Embryonic facial prominence (tissue), 1 donor: ENCODE measurements at regions not wholly inside any gene's neighbourhood (a gene's known extent, or its start where the extent isn't known, plus 50 kb on each side); places are given as distances from the start of the nearest gene placed in this dataset.

ENCODE experiments used
- DNase-seq: peaks from one replicate; pipeline ENCODE4 v3.0.0-alpha.2; 2016; ENCODE audit errors: extremely low spot score

DNA sequence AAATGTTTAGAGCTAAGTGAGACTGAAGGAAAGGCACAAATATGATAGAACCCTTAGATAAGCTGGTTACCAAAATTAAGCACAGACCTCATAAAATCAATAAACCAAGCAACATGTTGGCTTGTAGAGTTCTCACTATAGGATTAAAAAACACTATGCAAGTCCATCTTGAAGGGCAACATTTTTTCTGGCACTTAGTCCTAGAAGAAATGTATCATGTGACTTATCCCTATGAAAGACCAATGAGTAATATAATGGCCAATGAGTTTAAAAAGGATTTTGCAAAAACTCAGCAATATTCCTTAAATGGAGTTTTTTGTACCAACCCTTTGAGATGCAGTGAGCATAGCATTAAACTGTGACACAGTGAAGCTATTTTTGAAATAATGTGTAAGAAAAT lies 216.3 kb upstream of the ADRA1B start:
- no peak for DNase-seq

DNA sequence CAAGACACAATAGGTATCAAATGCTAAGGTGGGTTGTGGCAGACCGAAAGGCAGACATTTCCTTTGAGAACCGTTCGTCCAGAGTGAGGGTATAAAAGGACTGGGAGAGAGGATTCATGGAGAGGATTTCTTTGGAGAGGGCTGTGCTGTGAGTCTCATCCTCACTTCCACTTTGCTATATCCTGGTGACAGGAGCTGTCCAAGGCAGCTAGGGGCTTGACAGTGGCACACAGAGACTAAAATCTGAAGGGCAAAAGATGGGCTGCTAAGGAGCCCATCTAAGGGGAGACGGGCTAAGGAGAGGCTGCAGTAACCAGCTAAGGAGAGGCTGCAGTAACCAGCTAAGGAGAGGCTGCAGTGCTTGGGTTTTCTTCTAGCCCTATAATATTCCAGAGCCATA lies 214.0 kb upstream of the ADRA1B start:
- DNase-seq = no peak

- no peak for DNase-seq
Observed at GRCh38 chr5:159702826-159703225, 213.5 kb upstream of the ADRA1B start.

- no peak for DNase-seq
Observed at GRCh38 chr5:159704160-159704559, 212.1 kb upstream of the ADRA1B start.

- no peak for DNase-seq
Observed at GRCh38 chr5:159705948-159706347, 210.3 kb upstream of the ADRA1B start.

DNA sequence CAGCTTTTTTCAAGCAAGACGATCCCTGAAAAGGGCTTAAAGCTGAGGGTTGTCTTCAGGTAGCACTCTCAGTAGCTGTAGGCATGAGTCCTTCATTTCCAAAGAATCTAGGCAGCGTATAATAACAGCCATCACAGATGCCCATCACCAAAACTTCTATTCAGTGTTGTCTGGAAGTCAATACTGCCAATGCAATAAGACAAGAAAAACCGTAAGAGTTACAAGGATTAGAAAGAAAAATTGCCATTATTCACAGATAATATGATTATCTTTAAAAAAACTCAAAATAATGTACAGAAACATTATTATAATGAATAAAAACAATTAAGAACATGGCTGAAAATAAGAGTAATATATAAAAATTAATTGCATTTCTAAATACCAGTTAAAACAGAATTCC lies 208.2 kb upstream of the ADRA1B start:
- DNase-seq = no peak

GRCh38 chr5:159712672-159713071 lies 203.6 kb upstream of the ADRA1B start:
- no peak for DNase-seq

- DNase-seq = no peak
Observed at GRCh38 chr5:159713254-159713653, 203.0 kb upstream of the ADRA1B start.

DNA sequence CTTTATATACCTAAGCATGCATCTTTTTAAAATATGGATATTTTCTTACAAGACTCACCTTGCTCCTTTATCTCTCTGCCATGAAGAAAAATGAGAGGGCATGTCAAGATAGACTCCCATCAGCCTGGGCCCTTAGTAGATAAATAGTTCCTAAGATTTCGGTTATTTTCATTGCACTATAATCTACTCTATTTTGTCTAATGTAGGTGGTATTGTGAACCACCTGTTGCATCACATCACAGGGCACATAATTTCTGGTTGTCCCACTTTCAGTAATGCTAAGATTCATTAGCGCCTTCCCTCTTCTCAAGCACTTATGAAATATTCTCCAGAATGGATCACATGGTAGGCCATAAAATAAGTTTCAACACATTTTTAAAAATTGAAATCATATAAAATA lies 202.5 kb upstream of the ADRA1B start:
- no peak for DNase-seq

DNA sequence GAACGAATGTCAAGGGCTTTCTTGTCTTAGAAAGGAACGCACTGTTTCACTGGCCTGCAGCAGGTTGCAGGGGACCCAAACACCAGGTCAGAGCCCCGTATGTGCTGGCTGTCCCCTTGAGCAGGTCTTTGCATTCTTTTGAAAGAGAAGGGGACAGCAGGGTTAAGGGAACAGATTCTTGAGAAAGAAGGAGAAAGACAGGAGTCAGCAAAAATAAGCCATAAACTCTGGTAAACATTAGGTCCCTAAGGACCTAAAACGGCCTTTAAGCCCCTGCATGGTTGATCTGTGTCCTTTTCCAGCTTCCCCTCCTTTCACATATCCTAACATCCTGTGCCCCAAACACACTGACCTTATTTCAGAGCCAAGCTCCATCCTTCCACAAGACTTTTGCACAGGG lies 190.8 kb upstream of the ADRA1B start:
- no peak for DNase-seq

DNA sequence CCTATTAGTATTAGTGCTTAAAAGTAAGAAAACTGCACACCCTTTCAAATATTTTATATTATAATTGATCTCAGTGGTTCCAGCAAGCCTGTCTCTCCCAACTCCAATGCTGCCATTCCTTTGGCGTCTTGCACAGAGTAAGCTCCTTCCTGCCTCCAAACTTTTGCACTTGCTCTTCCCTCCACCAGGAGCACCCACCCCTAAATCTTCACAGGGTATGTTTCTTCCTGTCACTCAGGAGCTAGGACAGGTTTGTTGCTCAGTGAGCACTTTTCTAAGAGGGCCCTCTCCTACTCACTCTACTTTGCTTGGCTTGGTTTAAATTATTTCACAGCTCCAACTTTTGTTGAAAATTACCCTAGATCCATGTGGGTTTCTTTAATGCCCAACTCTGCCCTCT lies 189.1 kb upstream of the ADRA1B start:
- no peak for DNase-seq

- DNase-seq = no peak
Observed at GRCh38 chr5:159730285-159730684, 186.0 kb upstream of the ADRA1B start.

GRCh38 chr5:159732220-159732619 lies 184.1 kb upstream of the ADRA1B start:
- no peak for DNase-seq

GRCh38 chr5:159734366-159734765 lies 181.9 kb upstream of the ADRA1B start:
- no peak for DNase-seq

DNA sequence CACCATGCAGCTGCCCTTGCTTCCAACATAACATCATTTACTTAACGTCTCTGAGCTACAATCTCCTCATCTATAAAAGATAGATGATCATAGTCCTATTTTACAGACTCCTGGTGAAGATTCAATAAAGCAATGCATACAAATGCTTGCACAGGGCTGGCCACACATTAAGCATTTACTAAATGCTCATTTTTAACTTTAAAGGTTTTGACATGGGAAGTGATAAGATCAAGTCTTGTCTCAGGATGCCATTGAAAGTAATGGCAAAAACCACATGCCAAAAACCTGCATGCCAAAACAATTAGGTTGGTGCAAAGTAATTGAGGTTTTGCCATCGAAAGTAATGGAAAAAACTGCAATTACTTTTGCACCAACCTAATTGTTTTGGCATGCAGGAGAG lies 181.2 kb upstream of the ADRA1B start:
- DNase-seq = no peak

DNA sequence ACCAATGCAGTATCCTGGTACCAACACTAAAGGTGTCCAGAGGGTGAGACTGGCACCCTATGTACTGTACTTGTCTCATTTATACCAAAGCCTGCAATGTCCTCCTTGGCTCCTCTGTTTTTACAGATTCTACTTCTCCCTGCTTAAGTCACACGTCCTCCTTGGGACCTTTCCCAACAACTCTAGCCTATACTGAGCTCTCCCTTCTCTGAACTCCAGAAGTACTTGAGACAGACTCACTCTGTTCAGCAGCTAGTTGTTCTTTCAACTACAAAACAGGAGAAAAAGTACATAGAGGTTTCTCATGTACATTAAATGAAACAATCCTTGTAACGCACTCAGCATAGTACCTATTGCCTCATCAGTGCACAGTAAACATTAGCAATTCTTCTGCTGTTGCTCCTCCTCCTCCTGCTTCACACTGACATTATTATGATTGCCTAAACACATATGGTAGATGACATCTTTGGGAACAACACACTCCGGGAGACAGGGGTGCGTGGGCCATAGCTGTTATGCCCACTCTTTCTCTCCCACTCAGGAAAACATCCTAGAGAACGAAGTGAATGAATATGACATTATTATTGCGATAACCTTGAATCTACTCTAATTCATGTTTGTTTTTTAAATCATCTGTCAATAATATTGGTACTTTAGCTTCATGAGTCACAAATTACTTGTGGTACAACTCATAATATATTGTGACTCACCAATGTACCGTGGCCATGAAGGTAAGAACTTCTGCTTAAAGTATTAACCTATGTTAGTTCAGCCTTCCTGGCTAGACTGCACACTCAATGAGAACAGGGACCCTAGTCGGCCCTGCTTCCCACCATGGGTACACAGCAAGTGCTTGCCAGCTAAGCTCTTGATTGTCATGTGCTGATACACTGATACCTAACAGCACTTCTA lies 180.3 kb upstream of the ADRA1B start:
- DNase-seq = no peak

- no peak for DNase-seq
Observed at GRCh38 chr5:159736844-159737243, 179.4 kb upstream of the ADRA1B start.

GRCh38 chr5:159737263-159737662 lies 179.0 kb upstream of the ADRA1B start:
- no peak for DNase-seq

DNA sequence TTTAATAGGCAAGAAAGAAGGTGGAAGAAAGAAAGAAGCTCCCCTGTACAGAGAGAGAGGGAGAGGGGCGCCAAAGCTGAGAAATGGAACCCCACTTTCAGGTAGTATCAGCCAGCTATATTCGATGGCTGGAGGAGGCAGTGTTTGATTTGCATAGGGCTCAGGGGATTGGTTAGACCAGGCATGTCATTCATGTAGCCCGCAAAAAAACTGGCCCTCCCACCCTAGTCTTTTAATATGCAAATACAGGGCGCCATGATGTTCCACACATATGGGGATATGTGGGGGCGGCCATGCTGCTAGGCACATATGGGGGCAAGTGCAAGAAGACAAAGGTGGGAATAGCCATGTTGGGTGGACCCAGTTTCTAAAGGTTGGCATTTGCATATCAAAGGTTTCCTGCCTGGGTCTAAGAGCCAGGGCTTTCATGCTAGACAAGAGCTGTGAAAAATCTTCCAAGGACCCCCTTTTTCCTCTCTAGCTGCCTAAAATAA lies 174.4 kb upstream of the ADRA1B start:
- DNase-seq = no peak

- DNase-seq = no peak
Observed at GRCh38 chr5:159743234-159743633, 173.0 kb upstream of the ADRA1B start.

DNA sequence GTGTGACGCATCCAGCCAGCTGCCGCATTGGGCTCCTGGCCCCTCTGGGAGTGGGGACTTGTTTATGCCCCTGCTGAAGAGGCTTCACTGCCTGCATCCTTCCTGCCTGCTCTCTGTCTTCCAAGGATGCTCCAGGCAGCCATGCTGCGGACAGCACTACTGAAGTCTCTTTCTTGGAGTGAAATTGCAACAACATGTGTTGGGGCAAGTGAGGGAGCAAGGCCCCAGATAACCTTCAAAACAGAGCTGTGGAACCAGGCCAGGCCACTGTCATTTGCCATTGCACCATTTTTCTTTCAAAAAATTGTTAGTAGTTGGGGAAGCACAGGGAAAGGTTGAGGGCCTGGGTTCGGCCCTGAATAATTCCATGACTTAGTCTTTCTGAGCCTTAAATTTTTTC lies 169.6 kb upstream of the ADRA1B start:
- no peak for DNase-seq

DNA sequence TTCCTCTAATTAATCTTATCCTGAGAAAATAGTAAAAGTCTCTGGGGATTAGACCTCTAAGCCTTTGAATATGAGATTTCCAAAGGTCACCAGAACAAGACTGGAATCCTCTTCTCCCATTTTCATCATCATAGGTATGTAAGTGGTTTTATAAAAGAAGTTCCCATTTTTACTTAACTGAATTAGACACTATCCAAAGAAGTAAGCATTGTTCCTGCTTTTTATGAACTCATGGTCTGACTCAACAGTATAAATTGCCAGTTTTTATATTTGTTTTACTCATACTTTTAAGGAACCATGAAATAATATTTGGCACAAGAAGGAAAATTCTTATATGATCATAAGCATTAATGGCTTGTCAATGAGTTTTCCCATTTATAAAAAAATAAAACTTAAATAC lies 167.1 kb upstream of the ADRA1B start:
- no peak for DNase-seq

GRCh38 chr5:159750226-159750625 lies 166.1 kb upstream of the ADRA1B start:
- DNase-seq = no peak

DNA sequence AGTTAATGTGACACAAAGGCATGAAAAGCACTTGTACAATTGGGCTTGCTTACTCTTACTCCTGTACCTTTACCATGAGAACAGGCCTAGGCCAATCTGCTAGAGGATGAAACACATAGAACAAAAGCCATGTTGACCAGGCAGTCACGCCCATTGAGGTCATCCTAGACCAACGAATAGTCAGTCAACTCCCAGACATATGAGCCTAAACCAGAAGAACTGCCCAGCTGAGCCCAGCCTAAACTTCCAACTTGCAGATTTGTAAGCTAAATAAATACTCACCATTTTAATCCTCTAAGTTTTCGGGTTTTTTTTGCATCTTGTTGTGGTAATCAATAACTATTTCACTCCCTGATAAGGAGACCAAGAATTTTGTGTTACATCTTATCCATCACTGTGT lies 164.8 kb upstream of the ADRA1B start:
- DNase-seq = no peak
